ENCODE measurements at regions not wholly inside any gene's neighbourhood (a gene's known extent, or its start where the extent isn't known, plus 50 kb on each side); places are given as distances from the start of the nearest gene placed in this dataset.

GRCh38 chr5:77881528-77881927 lies 105.4 kb upstream of the TBCA start:
- H3K9me3 ChIP-seq: no peaks in the 10 kb centered on the region
- H3K4me3 ChIP-seq: no peak overlapping the region
- H3K36me3 ChIP-seq: no peaks in the 10 kb centered on the region
- WGBS, 4 donors: 29 to 41% (median 34%) methylated on average over 7 of the region's 7 CpGs
- intact Hi-C loops (cut with DNase I): no loop called here
- H3K4me1 ChIP-seq: peaks cover 0 to 10% (median 0%) of the 10 kb centered on the region in 12 donors
- H3K27me3 ChIP-seq: peaks cover 0 to 38% (median 4%) of the 10 kb centered on the region in 9 donors
- no peak for ATAC-seq
- H3K27ac ChIP-seq: no peak overlapping the region
- TF ChIP-seq POLR2A (IDR thresholded peaks at IDR 0.05) (no peak), CTCF (IDR thresholded peaks at IDR 0.05) (no peak)
- DNase-seq: no peak

DNA sequence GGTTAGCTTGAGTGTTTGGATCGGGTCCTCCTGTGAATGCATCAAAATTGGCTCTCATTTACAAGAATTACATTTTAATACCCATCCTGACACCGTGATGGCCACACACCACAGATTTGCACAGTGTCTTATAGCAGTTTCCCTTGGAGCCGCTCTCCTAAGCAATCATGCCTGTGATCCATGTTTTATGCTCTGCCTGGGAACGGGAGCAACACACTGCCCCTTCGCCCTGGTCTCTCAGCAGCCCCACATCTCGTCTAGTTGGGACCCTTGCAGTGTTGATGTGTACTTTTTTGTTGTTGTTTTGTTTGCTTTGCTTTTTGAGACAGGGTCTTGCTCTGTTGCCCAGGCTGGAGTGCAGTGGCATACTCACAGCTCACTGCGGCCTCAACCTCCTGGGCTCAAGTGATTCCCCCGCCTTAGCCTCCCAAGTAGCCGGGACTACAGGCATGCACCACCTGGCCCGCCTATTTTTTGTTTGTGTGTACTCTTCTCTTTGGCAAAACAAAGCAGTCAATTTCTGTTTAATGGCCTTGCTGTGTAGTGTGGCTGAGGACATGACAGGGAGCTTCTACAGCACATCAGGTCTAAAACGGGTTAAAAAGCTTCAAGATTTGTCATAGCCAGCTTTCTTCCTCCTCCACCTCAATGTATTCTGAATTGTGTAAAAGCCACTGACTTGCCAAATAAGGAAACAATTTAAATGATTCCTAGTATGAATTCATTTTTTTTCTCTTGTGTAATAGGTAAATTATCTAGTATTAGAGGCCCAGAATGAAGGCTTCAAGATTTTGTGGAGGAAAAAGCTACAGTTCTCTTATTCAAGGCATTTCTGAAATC lies 101.6 kb upstream of the TBCA start:
- H3K4me3 ChIP-seq: peak overlapping the region in 2 of 12 donors; percentile 42 to 45
- no peak for ATAC-seq
- TF ChIP-seq POLR2A (IDR thresholded peaks at IDR 0.05) (no peak), CTCF (IDR thresholded peaks at IDR 0.05) (no peak)
- DNase-seq: no peak
- peaks cover 0 to 9% (median 0%) of the 10 kb centered on the region in 9 donors for H3K27me3 ChIP-seq
- peaks cover 0 to 14% (median 0%) of the 10 kb centered on the region in 12 donors for H3K4me1 ChIP-seq
- H3K36me3 ChIP-seq: no peaks in the 10 kb centered on the region
- WGBS, 4 donors: 93 to 95% (median 94%) methylated on average over 11 of the region's 11 CpGs
- intact Hi-C loops (cut with DNase I): no loop called here
- H3K27ac ChIP-seq: no peak overlapping the region
- no peaks in the 10 kb centered on the region for H3K9me3 ChIP-seq

DNA sequence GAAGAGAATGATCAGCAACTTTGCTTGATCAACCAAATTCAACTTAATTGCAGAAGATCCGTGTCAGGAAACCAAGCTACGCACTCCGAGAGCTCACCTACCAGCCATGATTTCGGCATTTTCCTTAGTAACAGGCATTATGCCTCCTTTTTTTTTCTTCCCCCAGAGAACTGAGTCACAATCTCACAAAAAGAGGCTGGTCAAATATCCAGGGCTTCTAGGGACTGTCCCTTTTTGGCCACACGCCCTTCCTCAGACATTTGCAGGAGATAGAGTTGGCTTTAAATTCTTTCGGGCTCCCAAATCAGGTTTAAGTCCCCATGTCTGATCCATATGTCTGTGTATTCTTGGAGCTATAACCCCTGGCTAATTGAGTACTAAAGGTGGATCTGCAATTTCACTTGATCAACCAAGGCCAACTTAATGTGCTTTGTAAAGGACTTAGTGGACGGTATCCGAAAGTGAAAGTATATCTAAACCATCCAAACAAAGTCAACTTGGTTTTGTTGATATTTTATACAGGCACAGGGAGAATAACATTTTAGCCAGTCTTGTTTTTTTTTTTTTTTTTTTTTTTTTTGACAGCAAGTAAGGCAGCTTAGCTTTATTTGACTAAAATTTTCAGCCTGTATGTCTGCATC lies 100.8 kb upstream of the TBCA start:
- TF ChIP-seq CTCF (IDR thresholded peaks at IDR 0.05) (no peak), POLR2A (IDR thresholded peaks at IDR 0.05) (no peak)
- Histone ChIP-seq H3K4me1 (peaks cover 0 to 14% (median 0%) of the 10 kb centered on the region in 12 donors), H3K27ac (no peak overlapping the region), H3K27me3 (peaks cover 0 to 2% (median 0%) of the 10 kb centered on the region in 9 donors), H3K36me3 (no peaks in the 10 kb centered on the region), H3K4me3 (peak overlapping the region in 3 of 12 donors; percentile 5 to 45 (median 42)), H3K9me3 (no peaks in the 10 kb centered on the region)
- ATAC-seq: no peak
- WGBS, 4 donors: 83 to 85% (median 84%) methylated on average over 8 of the region's 8 CpGs
- intact Hi-C loops (cut with DNase I): no loop called here
- DNase-seq: no peak

DNA sequence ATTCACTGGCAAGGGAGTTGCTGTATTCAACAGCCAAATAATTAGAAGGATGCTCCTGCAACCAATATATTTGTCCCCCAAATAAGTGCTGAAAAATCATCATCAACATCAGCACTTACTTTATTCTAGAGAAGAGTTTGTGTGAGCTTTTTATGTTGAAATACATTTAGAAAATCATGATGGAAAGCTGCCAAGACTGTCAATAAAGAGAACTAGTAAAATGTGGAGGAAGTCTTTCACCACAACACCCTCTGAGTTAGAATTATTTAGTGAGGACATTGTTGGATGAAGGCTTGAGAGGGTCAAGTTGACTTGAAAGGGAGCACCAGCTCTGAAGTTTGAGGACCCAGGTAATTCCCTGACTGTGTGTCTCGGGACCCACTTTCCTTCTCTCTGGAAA lies 100.2 kb upstream of the TBCA start:
- Histone ChIP-seq H3K4me3 (no peak overlapping the region), H3K27ac (no peak overlapping the region), H3K36me3 (no peaks in the 10 kb centered on the region), H3K9me3 (no peaks in the 10 kb centered on the region), H3K27me3 (no peaks in the 10 kb centered on the region), H3K4me1 (peaks cover 0 to 14% (median 0%) of the 10 kb centered on the region in 12 donors)
- no peak for DNase-seq
- WGBS, 4 donors: 82 to 100% (median 91%) methylated on average over 1 of the region's 1 CpG
- ATAC-seq: no peak
- intact Hi-C loops (cut with DNase I): no loop called here
- TF ChIP-seq POLR2A (IDR thresholded peaks at IDR 0.05) (no peak), CTCF (IDR thresholded peaks at IDR 0.05) (no peak)

Measured in heart left ventricle (tissue), 16 donors.